Gastrocnemius medialis (tissue), 4 donors: ENCODE measurements at regions not wholly inside any gene's neighbourhood (a gene's known extent, or its start where the extent isn't known, plus 50 kb on each side); places are given as distances from the start of the nearest gene placed in this dataset.

Experiments used
- ATAC-seq, 2 donors: fragments of 150-250 bp; one replicate each; pipeline ENCODE4 v1.9.1; 2016
- DNase-seq, 2 donors: peaks; one replicate each; pipeline ENCODE4 v3.0.0-alpha.2; 2019
- H3K27ac ChIP-seq, 4 donors: fragments of 200-600 bp; sonication (generic); 1 replicate in 1 of 4; 2 replicates in 3 of 4; pipeline ENCODE4 v1.5.1; 2016 to 2018; ENCODE audit warnings: mild to moderate bottlenecking in 2 of 4, moderate library complexity in 1 of 4
- H3K27me3 ChIP-seq, 3 donors: fragments of 200-600 bp; sonication (generic) in 2 of 3; 1 replicate in 1 of 3; 2 replicates in 2 of 3; pipeline versions ENCODE4 v1.5.1 to v1.6.0; 2016 to 2019; ENCODE audit warnings: mild to moderate bottlenecking in 1 of 3, moderate library complexity in 1 of 3
- H3K36me3 ChIP-seq, 2 donors: fragments of 200-600 bp; sonication (generic) in 1 of 2; one replicate each; pipeline ENCODE4 v1.5.1; 2017 to 2018
- H3K4me1 ChIP-seq, 2 donors: fragments of 200-600 bp; sonication (generic) in 1 of 2; one replicate each; pipeline ENCODE4 v1.5.1; 2016 to 2017; ENCODE audit warnings: mild to moderate bottlenecking in 2 of 2
- H3K4me3 ChIP-seq, 4 donors: fragments of 200-600 bp; sonication (generic) in 3 of 4; 1 replicate in 1 of 4; 2 replicates in 3 of 4; pipeline ENCODE4 v1.5.1; 2016 to 2019; ENCODE audit warnings: mild to moderate bottlenecking in 2 of 4
- H3K9me3 ChIP-seq, 3 donors: fragments of 200-600 bp; sonication (generic) in 2 of 3; 1 replicate in 1 of 3; 2 replicates in 2 of 3; pipeline ENCODE4 v1.5.1; 2016 to 2019
- CTCF ChIP-seq, 5 experiments: fragments of 450-650 bp in 3 of 5; fragments of 200-600 bp in 2 of 5; sonication (generic) in 2 of 5; IDR thresholded peaks in 4 of 5; conservative IDR thresholded peaks in 1 of 5; 1 replicate in 4 of 5; 2 replicates in 1 of 5; pipeline ENCODE4 v1.5.1; 2016 to 2019; ENCODE audit warnings: antibody characterized with exemption in 5 of 5, mild to moderate bottlenecking in 3 of 5, moderate library complexity in 3 of 5
- POLR2A ChIP-seq, 2 donors: fragments of 450-650 bp; IDR thresholded peaks; one replicate each; pipeline ENCODE4 v1.6.1; 2017; ENCODE audit warnings: antibody characterized with exemption in 2 of 2, mild to moderate bottlenecking in 2 of 2, moderate library complexity in 2 of 2
- in situ Hi-C, 4 donors: fragments of 200-750 bp; cut with MboI; loops; one replicate each; pipeline versions ENCODE4 v1.15.0 to v1.8.0; 2017; ENCODE audit warnings: low sequenced_read_pairs in 4 of 4
- intact Hi-C: fragments of 100-400 bp; cut with DNase I; formaldehyde crosslinking; loops from one replicate; pipeline ENCODE4 v1.15.1; 2023; ENCODE audit warnings: low total_unique reads

GRCh38 chr4:38424151-38424871, 239.7 kb upstream of the KLF3 start:
- no peak for ATAC-seq
- no peak for DNase-seq
- TF ChIP-seq CTCF (IDR thresholded peaks at IDR 0.05 in 4 of 5, conservative IDR thresholded peaks at IDR 0.05 in 1 of 5) (no peak), POLR2A (IDR thresholded peaks at IDR 0.05) (no peak)

GRCh38 chr4:38426532-38426931, 237.5 kb upstream of the KLF3 start:
- H3K9me3 ChIP-seq: no peaks in the 10 kb centered on the region
- no peaks in the 10 kb centered on the region for H3K4me1 ChIP-seq
- no peaks in the 10 kb centered on the region for H3K36me3 ChIP-seq
- in situ Hi-C loops: no loop called here
- H3K27me3 ChIP-seq: no peaks in the 10 kb centered on the region
- TF ChIP-seq POLR2A (IDR thresholded peaks at IDR 0.05): no peak
- no peak for TF ChIP-seq CTCF (IDR thresholded peaks at IDR 0.05 in 4 of 5, conservative IDR thresholded peaks at IDR 0.05 in 1 of 5)
- DNase-seq: no peak
- intact Hi-C loops: no loop called here
- no peak overlapping the region for H3K4me3 ChIP-seq
- H3K27ac ChIP-seq: no peak overlapping the region
- ATAC-seq: no peak

More at GRCh38 chr4:38424151-38424871, 239.7 kb upstream of the KLF3 start:
- H3K9me3 ChIP-seq: no peaks in the 10 kb centered on the region
- no peak overlapping the region for H3K4me3 ChIP-seq
- H3K4me1 ChIP-seq: no peaks in the 10 kb centered on the region
- no peaks in the 10 kb centered on the region for H3K36me3 ChIP-seq
- intact Hi-C loops (no loop called here), in situ Hi-C loops (loop anchor here in 1 of 4 donors (25.0 kb wide), 1 partner anchor 88 kb away; no protein-coding TSS in a partner anchor)
- H3K27ac ChIP-seq: no peak overlapping the region
- H3K27me3 ChIP-seq: no peaks in the 10 kb centered on the region

- Histone ChIP-seq H3K9me3 (no peaks in the 10 kb centered on the region), H3K4me1 (no peaks in the 10 kb centered on the region), H3K4me3 (no peak overlapping the region), H3K27ac (no peak overlapping the region), H3K36me3 (no peaks in the 10 kb centered on the region), H3K27me3 (no peaks in the 10 kb centered on the region)
- in situ Hi-C loops (no loop called here), intact Hi-C loops (no loop called here)
- TF ChIP-seq POLR2A (IDR thresholded peaks at IDR 0.05) (no peak), CTCF (IDR thresholded peaks at IDR 0.05 in 4 of 5, conservative IDR thresholded peaks at IDR 0.05 in 1 of 5) (no peak)
- ATAC-seq (no peak), DNase-seq (no peak)
Observed at GRCh38 chr4:38430841-38431240, 233.2 kb upstream of the KLF3 start.

- H3K36me3 ChIP-seq: no peaks in the 10 kb centered on the region
- DNase-seq (no peak), ATAC-seq (no peak)
- H3K27me3 ChIP-seq: no peaks in the 10 kb centered on the region
- no peaks in the 10 kb centered on the region for H3K9me3 ChIP-seq
- H3K27ac ChIP-seq: no peak overlapping the region
- H3K4me3 ChIP-seq: no peak overlapping the region
- intact Hi-C loops (no loop called here), in situ Hi-C loops (no loop called here)
- TF ChIP-seq CTCF (IDR thresholded peaks at IDR 0.05 in 4 of 5, conservative IDR thresholded peaks at IDR 0.05 in 1 of 5): no peak
- no peaks in the 10 kb centered on the region for H3K4me1 ChIP-seq
Observed at GRCh38 chr4:38442073-38442788, 221.8 kb upstream of the KLF3 start.
